OCI-LY7 (cell line): ENCODE measurements at regions not wholly inside any gene's neighbourhood (a gene's known extent, or its start where the extent isn't known, plus 50 kb on each side); places are given as distances from the start of the nearest gene placed in this dataset.

Source experiments
- BruUV-seq: library from RNA; stranded (reverse); fragments of 400-500 nt; replicated peaks from 2 replicates; lab custom pipeline; 2021; lab: Mats Ljungman, UMichigan
- CTCF ChIA-PET: fragments of 300-600 bp; sonication (Branson Sonifier 250); formaldehyde crosslinking; loops from one replicate; lab custom pipeline; 2022; ENCODE audit warnings: antibody characterized with exemption; ENCODE audit not compliant: unreplicated experiment; lab: Charles Lee
- POLR2A ChIA-PET: fragments of 300-600 bp; sonication (Branson Sonifier 250); formaldehyde crosslinking; loops from one replicate; lab custom pipeline; 2022; ENCODE audit warnings: antibody characterized with exemption; lab: Charles Lee
- DNase-seq: peaks from one replicate; pipeline ENCODE4 v3.0.0-alpha.2; 2015; ENCODE audit warnings: low spot score
- H2AFZ ChIP-seq: fragments of 200-600 bp; sonication (generic), shearing (Covaris generic); 2 replicates; pipeline ENCODE4 v1.6.1; 2014; ENCODE audit warnings: mild to moderate bottlenecking, antibody characterized with exemption, low read length, moderate library complexity
- H3K27ac ChIP-seq: fragments of 200-600 bp; sonication (generic); 2 replicates; pipeline ENCODE4 v1.5.1; 2014; ENCODE audit warnings: mixed run types, low read depth, mild to moderate bottlenecking, moderate library complexity, low read length, inconsistent platforms; ENCODE audit not compliant: poor library complexity, severe bottlenecking
- H3K36me3 ChIP-seq: fragments of 200-600 bp; sonication (generic); 2 replicates; pipeline ENCODE4 v1.6.1; 2014; ENCODE audit warnings: mild to moderate bottlenecking, antibody characterized with exemption, low read length, moderate library complexity, mixed read lengths; ENCODE audit not compliant: insufficient read depth
- H3K4me1 ChIP-seq: fragments of 200-600 bp; sonication (generic); 2 replicates; pipeline ENCODE4 v1.5.1; 2014; ENCODE audit warnings: mild to moderate bottlenecking, low read length; ENCODE audit not compliant: insufficient read depth, poor library complexity, severe bottlenecking
- H3K4me2 ChIP-seq: fragments of 200-600 bp; sonication (generic); 2 replicates; pipeline ENCODE4 v1.6.1; 2014; ENCODE audit warnings: mild to moderate bottlenecking, low read length
- H3K4me3 ChIP-seq: fragments of 200-600 bp; sonication (generic); 2 replicates; pipeline ENCODE4 v1.5.1; 2014; ENCODE audit warnings: mild to moderate bottlenecking, low read depth, low read length; ENCODE audit not compliant: poor library complexity, severe bottlenecking
- H3K79me2 ChIP-seq: fragments of 200-600 bp; sonication (generic); 2 replicates; pipeline ENCODE4 v1.6.1; 2016; ENCODE audit warnings: low read depth, mild to moderate bottlenecking, low read length, moderate library complexity, mixed read lengths; ENCODE audit not compliant: insufficient read depth
- H3K9me2 ChIP-seq: fragments of 200-600 bp; sonication (generic); 2 replicates; pipeline ENCODE4 v1.6.1; 2016; ENCODE audit warnings: mild to moderate bottlenecking, low read length, mixed read lengths; ENCODE audit not compliant: insufficient read depth
- H3K9me3 ChIP-seq: fragments of 200-600 bp; sonication (generic); 2 replicates; pipeline ENCODE4 v1.6.1; 2014; ENCODE audit warnings: mild to moderate bottlenecking, mixed run types, low read length, mixed read lengths
- H4K20me1 ChIP-seq: fragments of 200-600 bp; sonication (generic); 2 replicates; pipeline ENCODE4 v1.6.1; 2014; ENCODE audit warnings: mild to moderate bottlenecking, antibody characterized with exemption, low read length, moderate library complexity, mixed read lengths; ENCODE audit not compliant: insufficient read depth
- EZH2phosphoT487 ChIP-seq: fragments of 200-600 bp; sonication (generic); IDR thresholded peaks from 2 replicates; pipeline ENCODE4 v1.6.1; 2018; ENCODE audit warnings: low read depth, borderline replicate concordance, mild to moderate bottlenecking, mixed run types, antibody characterized with exemption, low read length, moderate library complexity, mixed read lengths
- intact Hi-C: fragments of 100-400 bp; cut with micrococcal nuclease; formaldehyde crosslinking; loops from one replicate; pipeline ENCODE4 v1.10.0; 2022; ENCODE audit not compliant: unreplicated experiment
- TF ChIP-seq, protein P1 (sequence below): fragments of 200-600 bp; sonication (generic); conservative IDR thresholded peaks from 2 replicates; pipeline ENCODE4 v1.5.1; 2014; ENCODE audit warnings: mild to moderate bottlenecking, antibody characterized with exemption, low read length, moderate library complexity, mixed read lengths

DNA sequence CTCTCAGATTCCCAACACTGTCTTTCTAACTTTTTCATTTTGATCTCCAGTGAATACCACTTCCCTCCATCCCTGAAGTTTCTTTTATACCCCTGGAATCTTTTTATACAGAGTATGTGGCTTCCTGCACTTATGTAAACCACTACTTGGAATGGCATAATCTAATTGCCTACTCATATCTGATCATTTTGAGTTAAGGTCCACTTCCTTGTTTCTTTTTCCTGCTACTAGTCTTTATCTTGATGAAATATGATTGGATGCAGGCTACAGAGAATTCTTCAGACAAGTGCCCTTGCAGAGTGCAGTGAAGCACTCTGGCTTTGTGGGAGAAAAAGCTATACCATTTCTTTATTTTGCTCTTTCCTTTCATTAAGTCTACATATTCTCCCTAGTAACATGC lies 325.3 kb upstream of the ADAMTS5 start:
- Histone ChIP-seq H3K9me3 (peaks cover 9% of the 10 kb centered on the region; the same call in 1 of the 2 replicates), H2AFZ (no peak overlapping the region), H4K20me1 (no peaks in the 10 kb centered on the region), H3K4me2 (no peak overlapping the region), H3K27ac (no peak overlapping the region), H3K79me2 (no peaks in the 10 kb centered on the region), H3K9me2 (no peaks in the 10 kb centered on the region), H3K36me3 (no peaks in the 10 kb centered on the region), H3K4me1 (no peaks in the 10 kb centered on the region), H3K4me3 (no peak overlapping the region)
- ChIA-PET CTCF (no interaction called here), POLR2A (no interaction called here)
- DNase-seq, result no peak
- no peak for TF ChIP-seq EZH2phosphoT487
- TF ChIP-seq, protein P1, sequence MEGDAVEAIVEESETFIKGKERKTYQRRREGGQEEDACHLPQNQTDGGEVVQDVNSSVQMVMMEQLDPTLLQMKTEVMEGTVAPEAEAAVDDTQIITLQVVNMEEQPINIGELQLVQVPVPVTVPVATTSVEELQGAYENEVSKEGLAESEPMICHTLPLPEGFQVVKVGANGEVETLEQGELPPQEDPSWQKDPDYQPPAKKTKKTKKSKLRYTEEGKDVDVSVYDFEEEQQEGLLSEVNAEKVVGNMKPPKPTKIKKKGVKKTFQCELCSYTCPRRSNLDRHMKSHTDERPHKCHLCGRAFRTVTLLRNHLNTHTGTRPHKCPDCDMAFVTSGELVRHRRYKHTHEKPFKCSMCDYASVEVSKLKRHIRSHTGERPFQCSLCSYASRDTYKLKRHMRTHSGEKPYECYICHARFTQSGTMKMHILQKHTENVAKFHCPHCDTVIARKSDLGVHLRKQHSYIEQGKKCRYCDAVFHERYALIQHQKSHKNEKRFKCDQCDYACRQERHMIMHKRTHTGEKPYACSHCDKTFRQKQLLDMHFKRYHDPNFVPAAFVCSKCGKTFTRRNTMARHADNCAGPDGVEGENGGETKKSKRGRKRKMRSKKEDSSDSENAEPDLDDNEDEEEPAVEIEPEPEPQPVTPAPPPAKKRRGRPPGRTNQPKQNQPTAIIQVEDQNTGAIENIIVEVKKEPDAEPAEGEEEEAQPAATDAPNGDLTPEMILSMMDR, result no peak
- intact Hi-C loops, result no loop called here
- no TSS peak for BruUV-seq

DNA sequence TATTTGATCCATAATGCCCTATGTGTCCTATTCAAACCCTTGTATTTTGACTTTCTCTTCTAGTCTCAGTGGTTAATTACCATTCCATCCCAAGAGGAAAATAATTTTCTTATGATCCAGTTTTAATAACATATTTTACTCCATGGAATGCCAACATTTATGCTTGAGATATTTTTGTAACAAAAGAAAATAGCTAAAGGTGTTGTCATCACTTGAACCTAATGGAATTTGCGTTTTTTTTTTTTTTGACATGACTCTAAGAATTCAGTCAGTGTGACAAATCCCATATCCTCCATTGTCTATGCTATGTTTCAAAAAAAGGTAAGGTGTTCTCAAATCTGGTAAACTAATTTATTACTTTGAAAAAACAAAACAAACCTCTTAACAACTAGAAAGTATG lies 324.1 kb upstream of the ADAMTS5 start:
- Histone ChIP-seq H2AFZ (no peak overlapping the region), H4K20me1 (no peaks in the 10 kb centered on the region), H3K9me3 (peaks cover 9% of the 10 kb centered on the region; the same call in 1 of the 2 replicates), H3K9me2 (no peaks in the 10 kb centered on the region), H3K79me2 (no peaks in the 10 kb centered on the region), H3K27ac (no peak overlapping the region), H3K4me2 (no peak overlapping the region), H3K36me3 (no peaks in the 10 kb centered on the region), H3K4me1 (no peaks in the 10 kb centered on the region), H3K4me3 (no peak overlapping the region)
- CTCF ChIA-PET, result no interaction called here
- no TSS peak for BruUV-seq
- intact Hi-C loops, result no loop called here
- DNase-seq, result no peak
- TF ChIP-seq, protein P1, result no peak
- POLR2A ChIA-PET, result no interaction called here

DNA sequence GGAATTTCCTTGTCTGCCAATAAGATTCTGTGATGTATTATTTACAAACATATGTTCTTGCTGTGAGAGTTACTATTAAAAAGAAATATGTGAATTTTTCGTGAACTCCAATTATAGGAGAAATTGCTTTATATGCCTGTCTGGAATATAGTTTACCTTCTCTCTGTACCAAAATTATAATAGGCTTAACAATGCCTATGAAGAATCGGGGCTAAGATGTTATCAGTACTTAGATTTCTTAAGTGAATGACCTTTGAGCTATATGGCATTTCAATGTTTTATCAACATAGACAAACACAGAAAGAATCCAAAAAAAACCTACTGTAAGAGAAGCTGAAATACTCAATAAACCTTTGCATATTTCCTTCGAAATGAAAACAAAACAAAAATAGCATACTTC lies 323.1 kb upstream of the ADAMTS5 start:
- H3K4me1 ChIP-seq, result no peaks in the 10 kb centered on the region
- H3K4me3 ChIP-seq, result no peak overlapping the region
- no peaks in the 10 kb centered on the region for H3K9me2 ChIP-seq
- BruUV-seq, result no TSS peak
- TF ChIP-seq, protein P1, result no peak
- no peak for TF ChIP-seq EZH2phosphoT487
- no peaks in the 10 kb centered on the region for H3K79me2 ChIP-seq
- no peaks in the 10 kb centered on the region for H4K20me1 ChIP-seq
- no peaks in the 10 kb centered on the region for H3K36me3 ChIP-seq
- H3K27ac ChIP-seq, result no peak overlapping the region
- H2AFZ ChIP-seq, result no peak overlapping the region
- no peak for DNase-seq
- peaks cover 9% of the 10 kb centered on the region; the same call in 1 of the 2 replicates for H3K9me3 ChIP-seq
- CTCF ChIA-PET, result no interaction called here
- intact Hi-C loops, result no loop called here
- no peak overlapping the region for H3K4me2 ChIP-seq
- POLR2A ChIA-PET, result no interaction called here
